ENCODE measurements at regions not wholly inside any gene's neighbourhood (a gene's known extent, or its start where the extent isn't known, plus 50 kb on each side); places are given as distances from the start of the nearest gene placed in this dataset.

DNA sequence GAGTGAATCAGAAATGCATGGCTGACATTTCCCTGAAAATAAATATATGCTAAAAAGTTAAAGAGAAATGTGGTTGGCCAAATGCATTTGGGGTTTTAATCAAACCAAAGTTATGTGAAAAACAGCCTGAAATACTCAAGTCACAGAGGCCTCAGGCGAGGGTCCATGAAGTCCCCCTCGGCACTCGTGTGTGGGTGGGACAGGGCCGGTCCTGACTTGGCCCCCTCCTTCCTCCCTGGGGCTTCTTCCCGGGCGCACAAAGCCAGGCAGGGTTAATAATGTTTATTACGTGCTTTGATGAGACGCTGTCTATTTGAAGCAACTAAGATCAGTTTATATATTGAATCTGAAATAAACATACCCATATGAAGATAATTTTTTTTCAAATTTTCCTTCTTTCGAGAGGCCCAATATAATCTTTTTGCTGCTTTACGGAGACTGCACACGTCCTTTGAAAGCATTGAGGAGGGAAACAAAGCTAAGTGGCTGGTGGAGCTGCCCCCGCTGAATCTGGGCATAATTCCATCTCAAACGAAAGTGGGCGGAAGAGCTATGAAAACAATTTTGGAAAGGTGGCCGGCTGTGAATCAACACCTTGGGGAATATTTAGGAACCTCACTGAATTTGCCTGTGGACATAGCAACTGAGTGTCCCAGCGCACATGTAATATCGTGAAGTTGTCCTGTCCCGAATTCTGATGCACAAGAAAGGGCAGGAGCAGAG lies 55.8 kb upstream of the SMOC2 start:
- 49 to 58% methylated on average over 18 of the region's 18 CpGs for WGBS, 2 donors
- H3K4me3 ChIP-seq, result no peak overlapping the region
- no peak for DNase-seq (ENCODE audit: low spot score in 2 of 2)

GRCh38 chr6:168385858-168386735 lies 54.9 kb upstream of the SMOC2 start:
- H3K27ac ChIP-seq, result no peak overlapping the region
- TF ChIP-seq, protein P1, sequence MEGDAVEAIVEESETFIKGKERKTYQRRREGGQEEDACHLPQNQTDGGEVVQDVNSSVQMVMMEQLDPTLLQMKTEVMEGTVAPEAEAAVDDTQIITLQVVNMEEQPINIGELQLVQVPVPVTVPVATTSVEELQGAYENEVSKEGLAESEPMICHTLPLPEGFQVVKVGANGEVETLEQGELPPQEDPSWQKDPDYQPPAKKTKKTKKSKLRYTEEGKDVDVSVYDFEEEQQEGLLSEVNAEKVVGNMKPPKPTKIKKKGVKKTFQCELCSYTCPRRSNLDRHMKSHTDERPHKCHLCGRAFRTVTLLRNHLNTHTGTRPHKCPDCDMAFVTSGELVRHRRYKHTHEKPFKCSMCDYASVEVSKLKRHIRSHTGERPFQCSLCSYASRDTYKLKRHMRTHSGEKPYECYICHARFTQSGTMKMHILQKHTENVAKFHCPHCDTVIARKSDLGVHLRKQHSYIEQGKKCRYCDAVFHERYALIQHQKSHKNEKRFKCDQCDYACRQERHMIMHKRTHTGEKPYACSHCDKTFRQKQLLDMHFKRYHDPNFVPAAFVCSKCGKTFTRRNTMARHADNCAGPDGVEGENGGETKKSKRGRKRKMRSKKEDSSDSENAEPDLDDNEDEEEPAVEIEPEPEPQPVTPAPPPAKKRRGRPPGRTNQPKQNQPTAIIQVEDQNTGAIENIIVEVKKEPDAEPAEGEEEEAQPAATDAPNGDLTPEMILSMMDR (IDR thresholded peaks at IDR 0.05), result no peak
- TF ChIP-seq POLR2A (IDR thresholded peaks at IDR 0.05) (no peak), EP300 (IDR thresholded peaks at IDR 0.05) (no peak)
- 88 to 89% methylated on average over 8 to 9 of the region's 9 CpGs for WGBS, 2 donors

More for the DNA sequence above, 55.8 kb upstream of the SMOC2 start:
- Histone ChIP-seq H3K27me3 (no peaks in the 10 kb centered on the region), H3K36me3 (no peaks in the 10 kb centered on the region), H3K4me1 (peaks cover 0 to 18% (median 0%) of the 10 kb centered on the region in 4 donors), H3K27ac (peak overlapping the region in 1 of 4 donors; percentile 27), H3K9me3 (no peaks in the 10 kb centered on the region)
- no peak for TF ChIP-seq POLR2A (IDR thresholded peaks at IDR 0.05)
- TF ChIP-seq, protein P1 (IDR thresholded peaks at IDR 0.05), result no peak
- no peak for TF ChIP-seq EP300 (IDR thresholded peaks at IDR 0.05)

DNA sequence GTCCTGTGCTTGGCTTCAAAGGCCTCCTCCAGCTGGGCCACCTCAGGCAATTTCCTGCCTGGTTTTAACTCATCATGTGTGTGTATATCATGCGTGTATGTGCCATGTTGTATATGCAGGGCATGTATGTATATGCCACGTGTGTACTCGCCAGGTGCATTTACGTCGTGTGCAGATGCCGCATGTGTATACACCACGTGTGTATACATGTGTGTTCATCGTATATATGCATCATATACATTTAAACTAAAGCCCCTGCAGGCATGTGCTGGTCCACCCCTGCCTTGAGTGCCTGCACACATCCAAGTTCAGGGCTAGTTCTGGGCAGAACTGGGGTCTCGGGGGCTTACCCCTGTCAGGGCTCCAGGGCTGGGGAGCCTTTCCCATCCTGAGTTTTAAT lies 54.0 kb upstream of the SMOC2 start:
- H3K36me3 ChIP-seq, result no peaks in the 10 kb centered on the region
- H3K27me3 ChIP-seq, result no peaks in the 10 kb centered on the region
- no peak for DNase-seq (ENCODE audit: low spot score in 2 of 2)
- H3K27ac ChIP-seq, result no peak overlapping the region
- no peak overlapping the region for H3K4me3 ChIP-seq
- WGBS, 2 donors, result 94 to 98% methylated on average over 8 to 9 of the region's 9 CpGs
- H3K9me3 ChIP-seq, result no peaks in the 10 kb centered on the region
- TF ChIP-seq POLR2A (IDR thresholded peaks at IDR 0.05) (no peak), EP300 (IDR thresholded peaks at IDR 0.05) (no peak)
- TF ChIP-seq, protein P1 (IDR thresholded peaks at IDR 0.05), result no peak
- peaks cover 0 to 18% (median 0%) of the 10 kb centered on the region in 4 donors for H3K4me1 ChIP-seq

More at GRCh38 chr6:168385858-168386735, 54.9 kb upstream of the SMOC2 start:
- no peak overlapping the region for H3K4me3 ChIP-seq
- H3K9me3 ChIP-seq, result no peaks in the 10 kb centered on the region
- H3K36me3 ChIP-seq, result no peaks in the 10 kb centered on the region
- DNase-seq (ENCODE audit: low spot score in 2 of 2), result no peak
- peaks cover 0 to 18% (median 0%) of the 10 kb centered on the region in 4 donors for H3K4me1 ChIP-seq
- no peaks in the 10 kb centered on the region for H3K27me3 ChIP-seq

DNA sequence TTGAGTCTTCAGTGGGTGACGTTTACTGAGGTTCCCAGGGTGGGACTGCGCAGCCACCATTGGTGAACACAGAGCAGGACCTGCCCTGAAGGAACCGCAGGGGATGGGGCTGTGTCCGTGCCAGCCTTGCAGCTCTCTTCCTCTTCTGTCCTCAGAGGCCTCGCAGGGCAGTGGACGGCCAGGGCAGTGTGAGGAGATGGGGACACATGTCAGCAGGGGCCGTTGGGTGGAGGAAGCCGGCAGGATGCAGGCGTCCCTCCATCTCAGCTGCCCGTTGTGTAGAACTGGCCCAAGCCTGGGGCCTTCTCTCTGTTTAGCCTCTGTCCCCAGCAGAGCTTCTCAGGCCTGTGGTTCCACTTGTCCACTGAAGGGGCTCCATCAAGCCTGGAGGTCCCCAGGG lies 53.6 kb upstream of the SMOC2 start:
- WGBS, 2 donors, result 77 to 83% methylated on average over 7 to 10 of the region's 10 CpGs
- no peak for DNase-seq (ENCODE audit: low spot score in 2 of 2)
- H3K9me3 ChIP-seq, result no peaks in the 10 kb centered on the region
- H3K4me3 ChIP-seq, result no peak overlapping the region
- H3K36me3 ChIP-seq, result no peaks in the 10 kb centered on the region
- H3K27ac ChIP-seq, result no peak overlapping the region
- H3K4me1 ChIP-seq, result peaks cover 0 to 18% (median 0%) of the 10 kb centered on the region in 4 donors
- no peaks in the 10 kb centered on the region for H3K27me3 ChIP-seq
- no peak for TF ChIP-seq POLR2A (IDR thresholded peaks at IDR 0.05)
- TF ChIP-seq, protein P1 (IDR thresholded peaks at IDR 0.05), result no peak
- TF ChIP-seq EP300 (IDR thresholded peaks at IDR 0.05), result no peak

GRCh38 chr6:168387911-168388310 lies 53.1 kb upstream of the SMOC2 start:
- TF ChIP-seq, protein P1 (IDR thresholded peaks at IDR 0.05), result no peak
- no peak for TF ChIP-seq EP300 (IDR thresholded peaks at IDR 0.05)
- no peak for TF ChIP-seq POLR2A (IDR thresholded peaks at IDR 0.05)
- peaks cover 0 to 18% (median 0%) of the 10 kb centered on the region in 4 donors for H3K4me1 ChIP-seq
- 67 to 69% methylated on average over 18 of the region's 18 CpGs for WGBS, 2 donors
- no peak for DNase-seq (ENCODE audit: low spot score in 2 of 2)
- H3K27ac ChIP-seq, result no peak overlapping the region
- no peaks in the 10 kb centered on the region for H3K36me3 ChIP-seq
- no peaks in the 10 kb centered on the region for H3K9me3 ChIP-seq
- H3K27me3 ChIP-seq, result no peaks in the 10 kb centered on the region
- no peak overlapping the region for H3K4me3 ChIP-seq
